ENCODE measurements at regions not wholly inside any gene's neighbourhood (a gene's known extent, or its start where the extent isn't known, plus 50 kb on each side); places are given as distances from the start of the nearest gene placed in this dataset.

DNA sequence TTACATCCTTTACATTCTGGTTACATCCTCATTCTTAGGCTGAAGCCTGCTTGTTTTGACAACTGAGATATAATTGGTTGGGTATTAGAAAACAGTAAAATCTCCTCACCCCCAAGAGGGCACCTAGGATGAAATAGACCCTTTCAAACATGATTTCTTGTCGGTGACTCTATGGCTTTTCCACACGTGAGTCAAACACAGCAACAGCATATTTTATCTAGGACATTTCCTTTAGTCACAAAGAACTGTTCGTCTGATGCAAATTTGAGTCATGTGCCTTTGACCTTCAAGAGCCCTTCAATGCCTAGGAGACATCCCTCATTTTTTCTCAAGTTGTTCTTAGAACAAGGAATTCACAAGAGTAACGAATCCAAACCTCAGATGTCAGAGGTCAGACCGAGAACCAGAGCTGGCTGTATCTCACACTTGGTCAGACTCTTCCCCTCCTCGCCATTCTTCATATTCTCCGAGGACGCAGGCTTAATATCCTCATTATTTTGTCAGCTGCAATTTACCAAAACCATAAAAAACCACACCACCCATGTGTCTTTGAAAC, 60.5 kb upstream of the ALKAL2 start:
- no peak for DNase-seq (ENCODE audit: low read depth, low spot score)
- no peak overlapping the region for H3K4me3 ChIP-seq (ENCODE audit: low read length)

DNA sequence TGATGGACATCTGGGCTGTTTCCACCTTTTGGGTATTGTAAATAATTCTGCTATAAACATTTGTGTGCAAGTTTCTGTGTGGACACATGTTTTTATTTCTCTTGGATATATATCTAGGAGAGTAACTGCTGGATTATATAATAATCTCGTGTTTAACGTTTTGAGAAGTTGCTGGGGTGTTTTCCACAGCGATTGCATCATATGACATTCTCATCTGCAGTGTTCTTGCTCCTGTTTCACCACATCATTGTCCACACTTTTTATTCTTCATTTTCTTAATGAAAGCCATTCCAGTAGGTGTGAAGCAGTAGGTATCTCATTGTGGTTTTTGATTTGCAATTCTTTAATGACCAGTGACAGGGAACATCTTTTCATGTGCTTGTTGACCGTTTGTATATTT, 56.9 kb upstream of the ALKAL2 start:
- no peak overlapping the region for H3K4me3 ChIP-seq (ENCODE audit: low read length)
- no peak for DNase-seq (ENCODE audit: low read depth, low spot score)

DNA sequence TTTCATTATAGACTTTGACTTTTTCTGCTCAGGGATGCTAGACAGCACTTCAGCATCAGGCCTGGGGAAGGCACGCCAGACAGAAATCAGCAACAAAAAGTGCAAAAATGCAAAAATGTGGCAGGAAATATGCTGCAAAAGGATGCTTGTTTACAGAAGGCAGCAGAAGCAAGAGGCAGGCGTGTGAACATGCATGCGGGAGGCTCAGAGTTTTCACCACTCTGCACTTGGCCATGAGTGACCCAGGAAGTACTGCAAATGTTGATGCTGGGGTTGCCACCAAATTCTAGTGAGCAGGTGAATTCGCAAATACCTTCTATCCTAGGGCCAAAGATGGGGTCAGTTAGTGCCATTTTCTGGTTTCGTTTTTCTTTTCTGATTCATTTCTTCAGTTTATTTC, 55.5 kb upstream of the ALKAL2 start:
- no peak for DNase-seq (ENCODE audit: low read depth, low spot score)
- H3K4me3 ChIP-seq (ENCODE audit: low read length), result no peak overlapping the region

DNA sequence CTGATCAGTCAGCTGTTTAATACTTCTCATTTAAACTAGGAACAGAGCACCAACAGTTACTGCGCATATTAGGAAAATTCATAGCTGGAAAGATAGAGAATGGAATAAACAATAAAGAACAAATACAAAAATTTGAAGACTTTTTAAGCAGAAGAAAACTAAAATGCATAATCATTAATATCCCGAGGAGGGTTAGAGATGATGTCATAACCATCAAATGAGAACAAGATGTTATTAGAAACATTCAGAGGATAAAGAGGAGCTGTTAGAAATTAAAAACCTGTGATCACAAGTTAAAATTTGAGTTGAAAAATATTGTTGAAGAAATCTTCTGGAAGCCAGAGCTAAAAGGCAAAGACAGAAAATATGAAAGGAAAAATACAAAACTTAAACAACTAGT, 54.0 kb upstream of the ALKAL2 start:
- no peak overlapping the region for H3K4me3 ChIP-seq (ENCODE audit: low read length)
- no peak for DNase-seq (ENCODE audit: low read depth, low spot score)

DNA sequence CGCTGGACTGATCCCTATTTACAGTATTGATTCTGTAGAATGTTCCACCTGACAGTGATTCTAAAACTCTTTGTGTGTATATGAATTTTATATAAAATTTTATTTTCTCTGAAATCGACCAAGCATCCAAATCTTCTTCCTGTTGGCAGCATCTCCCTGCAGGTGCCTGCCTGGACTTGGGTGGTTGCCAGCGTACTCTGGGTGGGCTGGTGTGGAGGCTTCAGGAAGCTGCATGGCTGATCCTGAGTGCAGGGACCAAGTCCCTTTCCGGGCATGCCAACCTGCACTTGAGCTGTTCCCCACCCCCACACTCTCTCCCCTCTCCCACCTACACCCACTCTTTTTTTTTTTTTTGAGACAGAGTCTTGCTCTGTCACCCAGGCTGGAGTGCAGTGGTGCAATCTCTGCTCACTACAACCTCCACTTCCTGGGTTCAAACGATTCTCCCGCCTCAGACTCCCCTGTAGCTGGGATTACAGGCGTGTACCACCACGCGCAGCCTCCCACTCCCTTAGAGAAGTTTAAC, 53.2 kb upstream of the ALKAL2 start:
- H3K4me3 ChIP-seq (ENCODE audit: low read length), result no peak overlapping the region
- DNase-seq (ENCODE audit: low read depth, low spot score), result no peak
